Activated T-cell treated with anti-CD3 and anti-CD28 coated beads for 4 hours (primary cell): ENCODE measurements at regions not wholly inside any gene's neighbourhood (a gene's known extent, or its start where the extent isn't known, plus 50 kb on each side); places are given as distances from the start of the nearest gene placed in this dataset.

ENCODE experiments used
- DNase-seq: peaks from one replicate; pipeline ENCODE4 v3.0.0-alpha.2; 2020

DNA sequence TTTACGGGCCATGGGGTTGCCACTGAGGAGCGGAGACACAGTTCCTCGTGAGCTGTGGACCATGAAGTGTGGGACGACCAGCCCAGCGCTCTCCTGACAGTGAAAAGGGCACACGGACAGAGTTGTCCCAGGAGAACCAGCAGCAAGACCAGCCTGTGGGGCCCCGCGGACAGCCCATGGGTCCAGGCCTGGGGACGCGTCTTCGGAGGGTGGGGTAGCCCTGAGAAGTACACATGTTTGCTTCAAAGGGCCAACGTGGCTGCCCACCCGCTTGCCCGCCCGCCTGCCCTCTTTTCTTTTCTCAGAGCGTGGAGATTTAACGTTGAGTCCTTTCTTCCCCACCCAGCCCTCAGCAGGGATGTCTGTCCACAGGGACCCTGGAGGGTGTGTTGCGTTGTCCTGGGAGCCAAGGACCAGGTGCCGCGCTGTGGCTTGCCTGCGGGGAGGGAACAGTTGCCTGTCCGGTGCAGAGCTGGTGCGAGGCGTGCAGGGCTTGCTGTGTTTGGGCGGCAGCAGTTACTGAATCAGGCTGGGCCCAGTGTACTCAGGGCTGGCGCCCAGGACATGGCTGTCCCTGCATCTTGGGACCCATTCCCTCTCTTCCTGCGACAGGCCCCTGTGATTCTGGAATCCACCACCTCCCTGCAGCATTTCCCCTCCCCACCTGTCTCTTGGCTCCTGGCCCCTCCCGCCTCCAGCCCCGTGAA is 120.1 kb upstream of the HDAC4 start:
- DNase-seq, result no peak

DNA sequence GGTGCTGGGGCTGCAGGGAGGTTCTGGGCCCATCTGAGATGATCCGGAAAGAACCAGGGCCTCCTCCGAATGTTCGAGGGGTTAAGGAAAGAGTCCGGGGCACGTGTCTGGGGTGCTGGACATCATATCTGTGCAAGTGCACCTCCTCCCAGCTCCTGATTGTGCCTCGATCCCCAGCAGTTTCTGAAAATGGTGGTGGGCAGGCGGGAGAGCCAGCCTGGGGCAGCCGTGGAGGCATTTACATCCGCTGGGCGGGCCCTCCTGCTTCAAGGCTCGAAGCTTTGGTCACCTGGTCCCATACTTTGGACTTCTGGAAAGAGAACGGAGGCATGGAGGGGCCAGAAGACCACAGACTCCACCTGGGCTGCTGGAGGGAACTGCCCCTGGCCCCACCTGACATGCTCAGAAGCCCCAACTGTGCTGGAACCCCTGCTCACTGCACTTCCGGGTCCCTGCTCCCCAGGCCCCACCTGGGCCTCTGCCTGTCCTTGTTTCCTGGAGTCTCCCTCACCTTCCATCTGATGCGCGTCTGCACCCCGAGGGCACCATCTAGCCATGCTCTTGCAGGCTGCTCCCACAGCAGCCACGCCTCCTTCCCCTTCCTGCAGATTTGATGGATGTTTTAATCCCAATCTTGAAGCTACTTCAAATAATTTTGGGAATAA is 119.2 kb upstream of the HDAC4 start:
- no peak for DNase-seq

DNA sequence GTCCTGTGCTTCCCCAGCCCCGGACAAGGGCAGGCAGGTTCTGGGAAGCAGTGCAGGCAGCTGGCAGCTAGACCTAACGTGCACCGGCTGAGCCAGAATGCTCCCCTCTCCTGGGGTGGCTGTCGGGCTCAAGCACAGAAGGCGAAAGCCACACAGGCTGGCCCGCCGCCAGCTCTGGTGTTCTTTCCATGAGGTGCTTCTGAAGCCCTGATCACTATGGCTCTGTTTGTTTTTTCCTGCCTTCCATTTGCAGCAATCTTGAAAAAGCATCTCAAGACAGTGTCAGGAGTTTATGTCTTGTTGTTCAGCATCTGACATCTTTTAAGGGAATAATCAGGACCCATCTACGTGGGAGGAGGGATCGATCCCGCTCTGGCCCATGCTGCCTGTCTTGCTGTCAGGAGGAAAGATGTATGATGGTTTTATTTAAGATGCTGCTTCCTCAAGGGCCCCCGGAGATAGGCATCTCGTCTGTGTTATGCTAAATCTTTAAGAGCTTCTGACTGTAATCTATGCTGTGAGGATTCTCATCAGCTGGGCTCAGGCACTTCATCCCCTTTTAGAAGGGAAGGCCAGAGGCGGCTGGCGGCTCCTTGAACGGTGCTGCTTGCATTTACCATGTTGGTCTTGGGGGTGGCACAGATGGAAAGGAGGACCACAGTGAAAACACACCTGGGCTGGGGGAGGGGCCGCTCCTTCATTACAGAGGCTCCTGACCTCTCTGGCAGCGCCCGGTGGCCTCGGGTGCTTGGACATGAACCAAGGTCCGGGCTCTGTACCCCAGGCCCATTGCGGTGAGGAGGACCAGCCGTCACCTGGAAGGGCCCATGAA is 118.5 kb upstream of the HDAC4 start:
- no peak for DNase-seq

DNA sequence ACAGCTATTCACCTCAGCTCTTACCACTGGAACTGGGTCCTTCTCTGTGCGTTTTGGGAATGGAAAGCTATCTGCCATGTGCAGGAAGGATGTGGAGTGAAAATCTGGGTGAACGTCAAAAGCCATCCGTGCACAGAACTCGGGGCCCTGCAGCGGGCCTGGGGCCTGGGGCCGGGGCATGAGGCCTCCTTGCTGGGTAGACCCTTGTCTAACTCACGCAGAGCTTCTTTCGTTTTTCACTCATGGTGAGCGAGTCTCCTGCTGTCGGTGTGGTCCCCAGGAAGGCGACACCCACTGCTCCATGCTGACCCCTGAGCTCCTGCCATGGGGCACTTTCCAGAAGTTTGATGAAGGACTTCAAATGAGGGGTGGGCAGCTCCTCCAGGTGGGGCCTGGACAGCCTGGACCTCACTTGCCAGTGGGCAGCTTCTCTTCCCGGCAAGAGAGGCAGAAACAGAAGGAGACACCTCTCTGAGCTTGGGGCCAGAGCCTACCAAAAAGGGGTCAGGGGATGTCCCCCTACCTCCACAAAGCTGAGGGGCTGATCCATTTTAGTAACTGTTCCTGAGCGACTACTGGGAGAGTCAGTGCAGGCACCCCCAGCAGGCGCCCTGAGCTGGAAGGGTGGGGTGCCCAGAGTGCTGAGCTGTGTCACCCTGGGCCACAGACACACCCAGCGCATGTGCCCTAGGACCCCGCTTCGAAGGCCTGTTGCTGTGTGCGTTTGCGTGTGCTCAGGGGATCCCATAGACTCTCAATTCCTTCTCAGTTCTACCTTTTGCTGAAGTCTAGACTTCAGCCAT is 117.7 kb upstream of the HDAC4 start:
- DNase-seq, result no peak

GRCh38 chr2:239517686-239518085 is 116.9 kb upstream of the HDAC4 start:
- DNase-seq, result no peak

- DNase-seq, result no peak
These were observed 116.1 kb upstream of the HDAC4 start for GRCh38 chr2:239516954-239517305.

DNA sequence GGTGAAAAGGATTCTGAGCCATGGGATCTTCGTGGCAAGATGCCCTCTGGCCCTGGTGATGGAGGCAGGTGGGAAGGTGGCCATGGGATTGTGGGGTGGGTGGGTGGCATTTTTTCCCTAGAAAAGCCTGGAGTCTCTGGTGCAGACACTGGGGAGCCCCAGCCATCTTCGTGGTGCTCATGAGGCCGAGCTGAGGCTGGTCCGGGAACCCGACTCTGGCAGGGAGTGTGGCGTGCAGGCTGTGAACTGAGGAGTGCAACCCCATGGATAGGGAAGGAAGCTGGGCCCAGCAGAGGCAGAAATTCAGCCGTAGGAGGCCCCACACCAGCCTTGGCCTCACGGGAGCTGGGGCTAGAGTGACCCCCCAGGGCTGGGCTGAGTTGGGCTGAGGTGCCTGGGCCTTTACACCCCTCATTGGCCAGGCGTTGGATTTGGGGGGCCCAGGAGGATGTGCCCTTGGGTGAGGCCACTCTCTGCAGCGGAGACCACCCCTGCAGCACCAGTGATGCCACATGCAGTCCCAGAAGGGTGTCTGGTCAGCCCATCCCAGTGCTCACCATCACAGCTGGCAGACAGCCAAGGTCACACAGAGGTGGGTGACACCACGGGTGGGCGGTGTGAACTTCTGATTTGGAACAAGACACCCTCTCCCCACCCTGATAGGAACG is 115.6 kb upstream of the HDAC4 start:
- no peak for DNase-seq

- no peak for DNase-seq
These were observed 114.1 kb upstream of the HDAC4 start for GRCh38 chr2:239514754-239515530.

- DNase-seq, result no peak
These were observed 111.2 kb upstream of the HDAC4 start for GRCh38 chr2:239512054-239512453.

DNA sequence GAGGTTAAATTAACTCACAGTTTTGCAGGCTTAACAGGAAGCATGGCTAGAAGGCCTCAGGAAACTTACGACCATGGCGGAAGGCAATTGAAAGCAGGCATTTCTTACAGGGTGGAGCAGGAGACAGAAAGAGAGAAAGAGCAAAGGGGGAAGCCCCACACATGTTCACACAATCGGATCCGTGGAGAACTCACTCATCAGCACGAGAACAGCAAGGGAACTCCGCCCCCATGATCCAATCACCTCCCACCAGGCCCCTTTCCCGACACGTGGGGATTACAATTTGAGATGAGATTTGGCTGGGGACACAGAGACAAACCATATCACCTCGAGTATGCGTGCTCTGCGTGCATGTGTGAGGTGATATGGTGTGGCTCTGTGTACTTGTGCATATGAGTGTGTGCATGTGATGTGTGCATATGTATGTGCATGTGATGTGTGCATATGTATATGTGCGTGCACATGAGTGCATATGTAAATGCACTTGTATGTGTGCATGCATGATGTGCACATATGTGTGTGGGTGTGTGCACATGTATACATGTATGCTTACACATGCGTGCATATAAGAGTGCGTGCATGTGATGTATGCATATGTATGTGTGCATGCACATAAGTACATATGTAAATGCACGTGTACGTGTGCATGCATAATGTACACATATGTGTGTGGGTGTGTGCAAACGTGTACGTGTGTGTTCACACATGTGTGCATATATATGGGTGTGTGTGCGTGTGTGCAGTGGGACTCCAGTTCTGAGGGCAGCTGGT is 108.7 kb upstream of the HDAC4 start:
- DNase-seq, result no peak

GRCh38 chr2:239508261-239508660 is 107.4 kb upstream of the HDAC4 start:
- DNase-seq, result no peak

DNA sequence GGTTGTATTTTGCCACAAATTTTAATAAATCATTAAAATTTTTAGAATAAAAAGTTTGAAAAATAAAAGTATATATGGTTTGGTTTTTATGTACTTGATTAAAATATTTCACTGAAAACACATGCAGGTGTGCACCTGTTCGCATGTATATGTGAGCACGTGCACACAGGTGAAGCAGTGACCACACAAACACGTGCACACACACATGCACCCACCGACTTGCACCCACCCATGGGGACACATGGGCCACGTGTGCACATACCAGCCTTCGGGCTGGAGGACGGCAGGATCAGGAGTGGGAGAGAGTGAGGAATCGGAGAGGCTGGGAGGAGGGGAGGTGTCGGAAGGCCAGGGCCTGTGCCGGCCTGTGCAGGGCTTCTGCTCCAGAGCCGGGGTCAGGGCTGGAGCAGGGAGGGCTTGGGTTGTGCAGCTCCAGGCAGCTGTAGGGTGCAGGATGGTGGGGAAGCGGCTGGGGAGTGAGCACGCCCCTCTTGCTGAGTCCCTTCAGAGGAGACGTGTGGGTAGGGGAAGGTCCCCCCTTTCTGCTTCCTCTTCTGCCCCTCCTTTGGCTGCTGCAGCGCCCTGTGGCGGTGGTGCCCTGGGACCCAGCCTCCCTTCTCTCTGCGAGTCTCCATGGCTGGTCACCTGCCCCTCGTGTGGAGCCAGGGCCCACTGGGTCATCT is 106.9 kb upstream of the HDAC4 start:
- no peak for DNase-seq

DNA sequence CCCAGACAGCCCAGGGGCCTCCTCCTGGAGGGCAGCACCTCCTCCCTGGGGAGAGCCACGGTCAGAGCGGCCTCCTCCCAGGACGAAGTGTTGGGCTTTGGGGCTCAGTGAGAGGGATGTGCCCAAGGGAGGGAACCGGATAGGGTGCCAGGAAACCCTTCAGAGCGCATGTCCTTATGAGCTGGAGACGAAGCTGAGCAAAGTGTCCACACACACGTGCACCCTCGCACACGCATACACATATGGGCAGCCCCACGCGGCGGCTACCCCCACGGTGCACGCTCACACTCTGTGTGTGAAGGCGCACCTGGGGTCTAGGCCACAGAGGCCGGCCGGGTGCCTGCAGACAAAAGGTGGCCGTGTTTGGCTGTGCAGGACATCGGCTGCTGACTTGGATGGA is 106.1 kb upstream of the HDAC4 start:
- no peak for DNase-seq

- no peak for DNase-seq
These were observed 105.5 kb upstream of the HDAC4 start for GRCh38 chr2:239506101-239506857.

DNA sequence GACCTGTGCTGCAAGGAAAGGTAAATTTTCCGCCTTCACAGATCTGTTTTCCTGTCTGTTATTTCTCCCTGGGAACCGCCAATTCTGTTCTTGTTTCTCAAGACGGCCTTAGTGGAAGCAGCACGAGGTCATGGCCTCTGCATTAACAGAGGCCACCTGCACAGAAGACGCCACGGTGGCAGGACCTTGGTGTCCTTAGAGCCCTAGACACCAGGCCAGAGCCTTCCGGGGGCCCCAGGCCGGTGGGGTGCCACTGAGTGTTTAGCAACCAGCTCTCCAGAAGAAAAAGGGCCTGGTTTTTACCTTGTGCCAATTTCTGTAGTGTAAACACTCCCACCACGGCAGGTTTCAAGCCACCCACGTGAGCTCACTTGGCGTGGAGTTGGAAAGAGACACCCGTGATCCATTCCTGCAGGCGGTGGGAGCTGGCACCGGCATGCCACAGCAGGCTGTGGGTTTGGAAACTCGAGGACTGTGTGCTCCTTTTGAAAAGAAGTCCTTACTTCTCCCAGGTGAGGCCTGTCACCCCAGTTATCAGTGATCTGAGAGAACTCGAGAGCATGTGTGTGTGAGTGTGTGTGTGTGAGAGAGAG is 103.9 kb upstream of the HDAC4 start:
- DNase-seq, result no peak

DNA sequence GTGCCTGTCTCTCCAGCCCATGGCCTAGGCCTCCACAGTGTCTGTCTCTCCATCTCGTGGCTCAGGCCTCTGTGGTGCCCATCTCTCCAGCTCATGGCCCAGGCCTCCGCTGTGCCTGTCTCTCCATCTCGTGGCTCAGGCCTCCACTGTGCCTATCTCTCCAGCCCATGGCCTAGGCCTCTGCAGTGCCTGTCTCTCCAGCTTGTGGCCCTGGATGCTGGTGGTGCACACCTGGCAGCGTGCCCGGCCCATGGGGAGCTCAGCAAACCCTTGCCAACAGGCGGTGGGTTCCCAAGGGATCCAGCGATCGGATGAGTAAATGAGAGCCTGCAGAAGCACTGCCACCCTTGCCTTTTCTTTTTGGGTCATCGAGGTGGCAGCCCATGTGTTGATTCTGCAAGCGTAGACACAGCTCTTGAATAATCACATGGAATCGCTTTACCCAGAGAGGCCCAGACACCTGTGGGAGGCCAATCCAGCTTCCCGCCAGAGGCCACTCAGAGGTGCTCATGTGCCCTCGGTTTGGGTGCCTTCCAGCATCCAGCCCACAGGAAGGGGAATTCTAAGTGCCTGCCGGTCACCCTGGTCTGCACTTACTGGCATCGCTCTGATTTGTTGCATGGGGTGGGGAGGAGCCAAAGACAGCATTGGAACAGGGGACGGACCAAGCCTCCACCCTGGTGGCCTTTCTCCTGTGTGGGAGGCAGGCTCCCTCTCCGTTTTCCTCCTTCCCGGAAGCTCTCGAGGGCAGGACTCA is 101.8 kb upstream of the HDAC4 start:
- no peak for DNase-seq

- DNase-seq, result no peak
These were observed 100.0 kb upstream of the HDAC4 start for GRCh38 chr2:239500574-239501550.
